Smooth muscle cell (in vitro differentiated cells): ENCODE measurements at regions not wholly inside any gene's neighbourhood (a gene's known extent, or its start where the extent isn't known, plus 50 kb on each side); places are given as distances from the start of the nearest gene placed in this dataset.

Experiments
- DNase-seq: peaks from one replicate; lab custom pipeline; 2025; ENCODE audit not compliant: unreplicated experiment; lab: John Stamatoyannopoulos, UW
- H2AFZ ChIP-seq: fragments of 200-600 bp; sonication (generic); 2 replicates; pipeline ENCODE4 v1.6.0; 2016; ENCODE audit warnings: antibody characterized with exemption, low read depth, mild to moderate bottlenecking
- H3F3A ChIP-seq: fragments of 200-600 bp; sonication (generic); 2 replicates; pipeline ENCODE4 v1.6.0; 2017; ENCODE audit warnings: antibody characterized with exemption, low read depth
- H3K27ac ChIP-seq: fragments of 200-600 bp; sonication (generic); 2 replicates; pipeline ENCODE4 v1.5.1; 2016; ENCODE audit warnings: low read depth, mild to moderate bottlenecking
- H3K27me3 ChIP-seq: fragments of 200-600 bp; sonication (generic); 2 replicates; pipeline ENCODE4 v1.6.1; 2016; ENCODE audit warnings: low read depth, mild to moderate bottlenecking
- H3K36me3 ChIP-seq: fragments of 200-600 bp; sonication (generic); 2 replicates; pipeline ENCODE4 v1.5.1; 2016; ENCODE audit warnings: low read depth
- H3K4me1 ChIP-seq: fragments of 200-600 bp; sonication (generic); 2 replicates; pipeline ENCODE4 v1.5.1; 2016; ENCODE audit warnings: low read depth
- H3K4me2 ChIP-seq: fragments of 200-600 bp; sonication (generic); 2 replicates; pipeline ENCODE4 v1.6.0; 2016; ENCODE audit warnings: mild to moderate bottlenecking
- H3K4me3 ChIP-seq: fragments of 200-600 bp; sonication (generic); 2 replicates; pipeline ENCODE4 v1.5.1; 2016; ENCODE audit warnings: mild to moderate bottlenecking
- H3K79me2 ChIP-seq: fragments of 200-600 bp; sonication (generic); 2 replicates; pipeline ENCODE4 v1.6.0; 2016; ENCODE audit warnings: low read depth, mild to moderate bottlenecking
- H3K9ac ChIP-seq: fragments of 200-600 bp; sonication (generic); 2 replicates; pipeline ENCODE4 v1.6.0; 2016; ENCODE audit warnings: low read depth
- H3K9me3 ChIP-seq: fragments of 200-600 bp; sonication (generic); replicated peaks from 2 replicates; pipeline ENCODE4 v1.5.1; 2016; ENCODE audit warnings: low read depth
- H4K20me1 ChIP-seq: fragments of 200-600 bp; sonication (generic); 2 replicates; pipeline ENCODE4 v1.6.0; 2016; ENCODE audit warnings: low read depth
- WGBS: methylation state at CpG from one replicate; pipeline ENCODE4 v1.1.7; 2016; ENCODE audit warnings: low lambda C conversion rate; 5-methylcytosine and 5-hydroxymethylcytosine counted together
- TF ChIP-seq, protein P1 (sequence below): fragments of 200-600 bp; sonication (generic); IDR thresholded peaks from 2 replicates; pipeline ENCODE4 v1.5.1; 2017; ENCODE audit warnings: borderline replicate concordance, mild to moderate bottlenecking, antibody characterized with exemption; ENCODE audit not compliant: insufficient read depth, poor library complexity, severe bottlenecking

DNA sequence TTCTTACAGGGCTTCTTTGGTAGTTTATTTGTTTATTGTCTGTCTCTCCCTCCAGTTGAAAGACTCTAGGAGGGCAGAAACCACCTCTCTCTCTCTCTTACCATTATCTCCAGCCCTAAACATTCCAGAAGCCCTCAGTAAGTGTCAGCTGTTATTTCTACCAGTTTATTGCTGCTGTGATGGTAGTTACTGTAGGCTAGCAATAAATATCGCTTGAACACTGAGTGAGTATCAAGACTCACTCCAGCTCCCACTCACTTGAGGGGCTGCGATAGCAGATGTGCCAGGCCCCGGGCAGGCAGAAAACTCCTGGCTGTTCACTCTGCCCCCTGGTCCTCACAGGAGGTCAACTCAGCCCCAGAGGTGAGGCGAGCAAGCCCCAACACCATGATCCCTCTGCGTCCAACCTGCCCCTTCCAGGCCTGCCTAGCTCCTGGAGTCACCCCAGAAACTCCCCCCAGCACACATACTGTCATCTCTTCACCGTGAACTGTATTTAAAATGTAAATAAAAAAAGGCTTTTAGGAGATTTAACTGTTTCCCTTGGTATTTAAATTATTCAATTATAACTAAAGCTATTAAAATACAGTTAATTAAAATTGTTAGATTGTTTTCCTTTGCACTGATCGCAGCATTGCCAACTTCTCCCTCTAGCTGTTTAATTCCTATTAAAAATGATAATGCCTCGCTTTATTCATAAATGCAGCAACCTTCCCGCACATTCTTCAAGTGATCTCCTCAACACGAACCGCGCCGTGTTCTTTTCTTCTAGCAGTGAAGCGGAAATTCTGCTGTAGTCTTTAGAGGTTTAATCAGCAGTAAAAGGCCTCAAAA lies 321.1 kb upstream of the ZMIZ1 start:
- H3K4me3 ChIP-seq, result no peak overlapping the region
- peaks cover 5% of the 10 kb centered on the region for H3K4me1 ChIP-seq
- no peaks in the 10 kb centered on the region for H4K20me1 ChIP-seq
- no peak for DNase-seq
- TF ChIP-seq, protein P1, sequence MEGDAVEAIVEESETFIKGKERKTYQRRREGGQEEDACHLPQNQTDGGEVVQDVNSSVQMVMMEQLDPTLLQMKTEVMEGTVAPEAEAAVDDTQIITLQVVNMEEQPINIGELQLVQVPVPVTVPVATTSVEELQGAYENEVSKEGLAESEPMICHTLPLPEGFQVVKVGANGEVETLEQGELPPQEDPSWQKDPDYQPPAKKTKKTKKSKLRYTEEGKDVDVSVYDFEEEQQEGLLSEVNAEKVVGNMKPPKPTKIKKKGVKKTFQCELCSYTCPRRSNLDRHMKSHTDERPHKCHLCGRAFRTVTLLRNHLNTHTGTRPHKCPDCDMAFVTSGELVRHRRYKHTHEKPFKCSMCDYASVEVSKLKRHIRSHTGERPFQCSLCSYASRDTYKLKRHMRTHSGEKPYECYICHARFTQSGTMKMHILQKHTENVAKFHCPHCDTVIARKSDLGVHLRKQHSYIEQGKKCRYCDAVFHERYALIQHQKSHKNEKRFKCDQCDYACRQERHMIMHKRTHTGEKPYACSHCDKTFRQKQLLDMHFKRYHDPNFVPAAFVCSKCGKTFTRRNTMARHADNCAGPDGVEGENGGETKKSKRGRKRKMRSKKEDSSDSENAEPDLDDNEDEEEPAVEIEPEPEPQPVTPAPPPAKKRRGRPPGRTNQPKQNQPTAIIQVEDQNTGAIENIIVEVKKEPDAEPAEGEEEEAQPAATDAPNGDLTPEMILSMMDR, result no peak
- H3K4me2 ChIP-seq, result peak overlapping the region; percentile 47
- peak overlapping the region; percentile 37 for H3K27ac ChIP-seq
- H3F3A ChIP-seq, result peaks cover 13% of the 10 kb centered on the region
- no peaks in the 10 kb centered on the region for H3K9me3 ChIP-seq
- 74% methylated on average over 14 of the region's 14 CpGs for WGBS
- no peak overlapping the region for H2AFZ ChIP-seq
- no peak overlapping the region for H3K9ac ChIP-seq
- no peaks in the 10 kb centered on the region for H3K27me3 ChIP-seq
- H3K79me2 ChIP-seq, result no peaks in the 10 kb centered on the region
- no peaks in the 10 kb centered on the region for H3K36me3 ChIP-seq

DNA sequence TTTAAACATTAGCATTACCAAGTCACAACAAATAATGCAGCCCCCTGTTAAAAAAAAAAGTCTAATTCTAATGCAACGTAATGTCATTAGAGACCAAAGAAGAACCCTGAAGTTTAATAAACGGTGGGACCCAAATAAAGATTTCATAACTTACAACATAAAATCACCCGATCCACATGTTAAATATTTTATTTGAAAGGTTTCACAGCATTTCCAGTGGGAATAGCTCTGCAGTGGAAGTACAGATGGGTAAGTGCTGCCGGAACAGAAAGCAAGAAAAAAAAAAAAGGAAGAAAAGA lies 320.6 kb upstream of the ZMIZ1 start:
- 71% methylated on average over 4 of the region's 4 CpGs for WGBS
- no peak overlapping the region for H2AFZ ChIP-seq
- peaks cover 5% of the 10 kb centered on the region for H3K4me1 ChIP-seq
- no peak overlapping the region for H3K27ac ChIP-seq
- no peaks in the 10 kb centered on the region for H3K27me3 ChIP-seq
- H3K36me3 ChIP-seq, result no peaks in the 10 kb centered on the region
- no peak overlapping the region for H3K4me3 ChIP-seq
- H4K20me1 ChIP-seq, result no peaks in the 10 kb centered on the region
- no peaks in the 10 kb centered on the region for H3K79me2 ChIP-seq
- H3F3A ChIP-seq, result peaks cover 13% of the 10 kb centered on the region
- no peak for DNase-seq
- no peak overlapping the region for H3K4me2 ChIP-seq
- H3K9ac ChIP-seq, result no peak overlapping the region
- H3K9me3 ChIP-seq, result no peaks in the 10 kb centered on the region
- TF ChIP-seq, protein P1, result no peak

DNA sequence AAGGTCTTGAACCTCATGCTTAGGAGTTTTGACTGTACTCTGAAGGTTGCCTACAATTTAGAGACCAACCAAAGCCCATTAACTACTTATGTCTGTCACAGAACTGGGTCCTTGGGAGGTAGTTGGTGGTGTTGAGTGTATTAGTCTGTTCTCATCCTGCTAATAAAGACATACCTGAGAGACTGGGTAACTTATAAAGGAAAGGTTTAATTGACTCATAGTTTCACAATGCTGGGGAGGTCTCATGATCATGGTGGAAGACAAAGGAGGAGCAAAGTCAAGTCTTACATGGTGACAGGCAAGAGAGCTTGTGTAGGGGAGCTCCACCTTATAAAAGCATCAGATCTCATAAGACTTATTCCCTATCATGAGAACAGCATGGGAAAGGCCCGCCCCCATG lies 319.6 kb upstream of the ZMIZ1 start:
- Histone ChIP-seq H3K4me3 (no peak overlapping the region), H3K36me3 (no peaks in the 10 kb centered on the region), H3K4me1 (peaks cover 6% of the 10 kb centered on the region), H4K20me1 (no peaks in the 10 kb centered on the region), H3K4me2 (no peak overlapping the region), H3K9ac (no peak overlapping the region), H2AFZ (no peak overlapping the region), H3K27me3 (no peaks in the 10 kb centered on the region), H3K79me2 (no peaks in the 10 kb centered on the region), H3K27ac (no peak overlapping the region), H3K9me3 (no peaks in the 10 kb centered on the region), H3F3A (peaks cover 13% of the 10 kb centered on the region)
- 100% methylated on average over 1 of the region's 1 CpG for WGBS
- no peak for DNase-seq
- TF ChIP-seq, protein P1, result no peak

DNA sequence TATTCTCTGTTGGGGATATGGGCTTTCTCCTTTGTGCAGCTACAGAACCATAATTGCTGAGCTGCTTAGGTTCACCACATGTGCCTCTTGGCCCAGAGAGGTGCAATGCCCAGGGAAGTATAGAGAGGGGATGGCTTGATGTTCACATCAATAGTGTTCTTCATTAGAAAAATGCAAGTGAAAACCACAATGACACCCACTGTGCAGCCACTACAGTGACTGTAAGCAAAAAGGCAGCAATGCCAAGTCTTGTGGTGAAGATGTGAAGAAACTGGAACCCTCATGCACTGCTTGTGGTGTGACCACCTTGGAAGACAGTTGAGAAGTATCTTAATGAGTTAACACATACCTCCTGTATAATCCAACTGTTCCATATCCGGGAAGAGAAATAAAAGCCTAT lies 318.9 kb upstream of the ZMIZ1 start:
- no peak overlapping the region for H3K4me3 ChIP-seq
- WGBS, result 83% methylated on average over 1 of the region's 1 CpG

More for the DNA sequence above, 318.9 kb upstream of the ZMIZ1 start:
- no peaks in the 10 kb centered on the region for H3K79me2 ChIP-seq
- no peak for DNase-seq
- no peaks in the 10 kb centered on the region for H4K20me1 ChIP-seq
- no peaks in the 10 kb centered on the region for H3K36me3 ChIP-seq
- no peak overlapping the region for H3K27ac ChIP-seq
- no peak overlapping the region for H2AFZ ChIP-seq
- peaks cover 13% of the 10 kb centered on the region for H3F3A ChIP-seq
- H3K4me2 ChIP-seq, result no peak overlapping the region
- no peaks in the 10 kb centered on the region for H3K9me3 ChIP-seq
- TF ChIP-seq, protein P1, result no peak
- no peak overlapping the region for H3K9ac ChIP-seq
- H3K4me1 ChIP-seq, result peaks cover 13% of the 10 kb centered on the region
- H3K27me3 ChIP-seq, result no peaks in the 10 kb centered on the region
